ENCODE measurements at regions not wholly inside any gene's neighbourhood (a gene's known extent, or its start where the extent isn't known, plus 50 kb on each side); places are given as distances from the start of the nearest gene placed in this dataset.

- no peak for TF ChIP-seq POLR2A (IDR thresholded peaks at IDR 0.05)
- TF ChIP-seq, protein P1, sequence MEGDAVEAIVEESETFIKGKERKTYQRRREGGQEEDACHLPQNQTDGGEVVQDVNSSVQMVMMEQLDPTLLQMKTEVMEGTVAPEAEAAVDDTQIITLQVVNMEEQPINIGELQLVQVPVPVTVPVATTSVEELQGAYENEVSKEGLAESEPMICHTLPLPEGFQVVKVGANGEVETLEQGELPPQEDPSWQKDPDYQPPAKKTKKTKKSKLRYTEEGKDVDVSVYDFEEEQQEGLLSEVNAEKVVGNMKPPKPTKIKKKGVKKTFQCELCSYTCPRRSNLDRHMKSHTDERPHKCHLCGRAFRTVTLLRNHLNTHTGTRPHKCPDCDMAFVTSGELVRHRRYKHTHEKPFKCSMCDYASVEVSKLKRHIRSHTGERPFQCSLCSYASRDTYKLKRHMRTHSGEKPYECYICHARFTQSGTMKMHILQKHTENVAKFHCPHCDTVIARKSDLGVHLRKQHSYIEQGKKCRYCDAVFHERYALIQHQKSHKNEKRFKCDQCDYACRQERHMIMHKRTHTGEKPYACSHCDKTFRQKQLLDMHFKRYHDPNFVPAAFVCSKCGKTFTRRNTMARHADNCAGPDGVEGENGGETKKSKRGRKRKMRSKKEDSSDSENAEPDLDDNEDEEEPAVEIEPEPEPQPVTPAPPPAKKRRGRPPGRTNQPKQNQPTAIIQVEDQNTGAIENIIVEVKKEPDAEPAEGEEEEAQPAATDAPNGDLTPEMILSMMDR (IDR thresholded peaks at IDR 0.05 in 8 of 11, conservative IDR thresholded peaks at IDR 0.05 in 3 of 11): no peak
Measured at GRCh38 chr13:78102121-78102677, 183.6 kb upstream of the EDNRB start.
